ENCODE measurements at regions not wholly inside any gene's neighbourhood (a gene's known extent, or its start where the extent isn't known, plus 50 kb on each side); places are given as distances from the start of the nearest gene placed in this dataset.
"Not testable (repeated sequence)": the region's sequence is repeated elsewhere in the genome, so short reads cannot be mapped to it uniquely, and the experiment has no call there.

DNA sequence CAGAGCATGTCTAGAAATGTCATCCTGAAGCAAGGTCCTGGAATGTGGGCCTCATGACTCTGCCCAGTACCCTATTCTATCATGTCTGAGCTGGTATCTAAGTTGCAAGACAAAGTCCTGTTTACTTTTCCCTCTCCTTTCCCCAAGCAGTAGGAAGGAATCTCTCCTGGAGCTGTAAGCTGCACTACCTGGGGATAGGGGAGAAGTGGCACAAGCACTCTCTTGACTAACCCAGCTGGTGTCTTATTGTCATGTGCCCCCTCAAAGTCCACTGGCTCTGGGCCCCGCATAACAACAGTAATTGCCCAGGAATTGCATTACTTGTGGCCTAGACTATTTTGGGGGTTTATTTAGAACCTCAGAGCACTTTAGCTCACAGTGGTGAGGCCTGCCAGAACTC, 1366.3 kb upstream of the GOT2 start:
- Mint-ChIP-seq H3K4me3 (ENCODE audit: low read depth) (no peak overlapping the region), H3K9me3 (peaks cover 47% of the 10 kb centered on the region)

DNA sequence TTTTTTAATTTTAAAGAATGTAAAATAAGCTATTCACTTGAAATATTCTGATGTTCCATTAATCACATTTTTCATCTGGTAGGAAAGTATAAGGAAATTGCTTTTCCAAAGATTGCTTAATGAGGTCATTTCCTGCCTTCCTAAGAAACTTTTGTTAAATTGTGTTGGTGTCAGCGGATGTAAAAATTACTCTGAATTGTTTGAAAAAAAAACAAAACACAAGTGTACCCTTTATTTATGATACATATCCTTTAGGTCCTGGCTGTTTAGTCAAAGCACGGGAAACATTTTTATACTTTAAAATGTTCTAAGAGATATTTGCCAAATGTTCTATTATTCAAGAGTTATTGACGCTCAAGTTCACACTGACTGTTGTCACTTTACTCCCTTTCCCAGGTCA, 1357.4 kb upstream of the GOT2 start:
- Mint-ChIP-seq H3K27ac (no peak overlapping the region), H3K4me3 (ENCODE audit: low read depth) (no peak overlapping the region), H3K27me3 (ENCODE audit: low read depth) (no peaks in the 10 kb centered on the region)

More for the DNA sequence above, 1366.3 kb upstream of the GOT2 start:
- Mint-ChIP-seq H3K27me3 (ENCODE audit: low read depth) (no peaks in the 10 kb centered on the region), H3K4me1 (ENCODE audit: low read depth) (no peaks in the 10 kb centered on the region), H3K36me3 (ENCODE audit: low read depth) (no peaks in the 10 kb centered on the region), H3K27ac (no peak overlapping the region)
- intact Hi-C loops (cut with micrococcal nuclease): no loop called here
- DNase-seq (ENCODE audit: low spot score): no peak

DNA sequence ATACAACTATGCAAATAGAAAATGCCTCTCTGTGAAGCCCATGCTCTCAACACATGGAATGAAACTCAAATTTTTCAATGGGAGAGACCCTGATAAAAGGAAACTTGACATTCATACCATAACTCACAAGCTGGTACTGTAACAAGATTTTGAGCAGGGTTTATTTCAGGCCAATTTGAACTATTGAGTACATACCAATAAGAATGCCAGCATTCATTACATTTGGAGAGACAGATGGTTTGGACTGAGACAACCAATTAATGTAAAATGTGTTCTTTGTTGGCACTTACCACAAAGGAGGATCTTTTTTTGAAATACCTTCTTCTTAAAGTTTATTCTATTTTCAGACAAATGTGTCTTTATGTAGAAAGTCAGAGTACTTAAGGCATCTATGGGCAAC, 1357.0 kb upstream of the GOT2 start:
- intact Hi-C loops (cut with micrococcal nuclease): no loop called here
- Mint-ChIP-seq H3K4me1 (ENCODE audit: low read depth) (no peaks in the 10 kb centered on the region), H3K9me3 (peaks cover 31% of the 10 kb centered on the region), H3K36me3 (ENCODE audit: low read depth) (no peaks in the 10 kb centered on the region), H3K27me3 (ENCODE audit: low read depth) (no peaks in the 10 kb centered on the region), H3K4me3 (ENCODE audit: low read depth) (no peak overlapping the region), H3K27ac (no peak overlapping the region)
- no peak for DNase-seq (ENCODE audit: low spot score)

More for the DNA sequence above, 1357.4 kb upstream of the GOT2 start:
- Mint-ChIP-seq H3K36me3 (ENCODE audit: low read depth) (no peaks in the 10 kb centered on the region), H3K9me3 (peaks cover 32% of the 10 kb centered on the region), H3K4me1 (ENCODE audit: low read depth) (no peaks in the 10 kb centered on the region)
- no peak for DNase-seq (ENCODE audit: low spot score)
- intact Hi-C loops (cut with micrococcal nuclease): no loop called here

DNA sequence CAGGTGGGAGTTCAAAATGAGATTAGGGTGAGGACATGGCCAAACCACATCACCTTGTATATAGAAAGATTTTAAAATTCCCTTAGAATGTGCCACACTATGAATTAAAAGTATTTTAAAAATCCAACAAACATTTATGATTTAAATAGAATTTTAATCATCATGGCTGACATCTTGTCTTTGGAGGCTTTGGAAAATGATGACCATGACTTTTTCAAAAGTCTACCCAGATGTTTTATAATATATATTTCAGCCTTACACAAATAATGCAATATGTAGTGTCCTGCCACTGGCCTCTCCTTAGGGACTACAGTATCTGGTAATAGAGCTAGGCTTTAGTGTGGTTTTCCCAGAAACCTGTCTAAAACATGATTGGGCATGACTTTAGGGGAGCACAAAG, 1353.4 kb upstream of the GOT2 start:
- intact Hi-C loops (cut with micrococcal nuclease): no loop called here
- DNase-seq (ENCODE audit: low spot score): no peak

DNA sequence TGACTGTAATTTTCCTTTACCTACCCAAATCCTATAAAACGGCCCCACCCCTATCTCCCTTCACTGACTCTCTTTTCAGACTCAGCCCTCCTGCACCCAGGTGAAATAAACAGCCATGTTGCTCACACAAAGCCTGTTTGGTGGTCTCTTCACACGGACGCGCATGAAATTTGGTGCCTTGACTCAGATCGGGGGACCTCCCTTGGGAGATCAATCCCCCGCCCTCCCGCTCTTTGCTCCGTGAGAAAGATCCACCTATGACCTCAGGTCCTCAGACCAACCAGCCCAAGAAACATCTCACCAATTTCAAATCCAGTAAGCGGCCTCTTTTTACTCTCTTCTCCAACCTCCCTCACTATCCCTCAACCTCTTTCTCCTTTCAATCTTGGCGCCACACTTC, 1344.7 kb upstream of the GOT2 start:
- H3K4me3 Mint-ChIP-seq (ENCODE audit: low read depth); H3K4me1 Mint-ChIP-seq (ENCODE audit: low read depth); H3K27me3 Mint-ChIP-seq (ENCODE audit: low read depth); DNase-seq (ENCODE audit: low spot score); H3K36me3 Mint-ChIP-seq (ENCODE audit: low read depth); H3K27ac Mint-ChIP-seq; intact Hi-C loops (cut with micrococcal nuclease): not testable (repeated sequence)
- peaks cover 52% of the 10 kb centered on the region for H3K9me3 Mint-ChIP-seq

More for the DNA sequence above, 1353.4 kb upstream of the GOT2 start:
- Mint-ChIP-seq H3K27ac (no peak overlapping the region), H3K9me3 (peaks cover 37% of the 10 kb centered on the region), H3K4me3 (ENCODE audit: low read depth) (no peak overlapping the region), H3K36me3 (ENCODE audit: low read depth) (no peaks in the 10 kb centered on the region), H3K4me1 (ENCODE audit: low read depth) (no peaks in the 10 kb centered on the region), H3K27me3 (ENCODE audit: low read depth) (no peaks in the 10 kb centered on the region)

DNA sequence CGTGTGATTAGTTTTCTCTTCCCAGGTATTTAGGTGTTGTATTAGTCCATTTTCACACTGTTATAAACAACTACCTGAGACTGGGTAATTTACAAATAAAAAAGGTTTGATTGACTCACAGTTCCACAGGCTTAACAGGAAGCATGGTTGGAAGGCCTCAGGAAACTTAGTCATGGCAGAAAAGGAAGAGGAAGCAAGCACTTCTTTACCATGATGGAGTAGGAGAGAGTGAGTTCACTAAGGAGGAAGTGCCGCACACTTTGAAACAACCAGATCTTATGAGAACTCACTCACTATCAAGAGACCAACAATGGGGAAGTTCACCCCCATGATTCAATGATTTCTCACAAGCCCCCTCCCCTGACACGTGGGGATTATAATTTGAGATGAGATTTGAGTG, 1343.7 kb upstream of the GOT2 start:
- DNase-seq (ENCODE audit: low spot score): no peak
- Mint-ChIP-seq H3K9me3 (peaks cover 48% of the 10 kb centered on the region), H3K4me1 (ENCODE audit: low read depth) (no peaks in the 10 kb centered on the region), H3K27me3 (ENCODE audit: low read depth) (no peaks in the 10 kb centered on the region), H3K36me3 (ENCODE audit: low read depth) (no peaks in the 10 kb centered on the region), H3K27ac (no peak overlapping the region), H3K4me3 (ENCODE audit: low read depth) (no peak overlapping the region)
- intact Hi-C loops (cut with micrococcal nuclease): no loop called here

DNA sequence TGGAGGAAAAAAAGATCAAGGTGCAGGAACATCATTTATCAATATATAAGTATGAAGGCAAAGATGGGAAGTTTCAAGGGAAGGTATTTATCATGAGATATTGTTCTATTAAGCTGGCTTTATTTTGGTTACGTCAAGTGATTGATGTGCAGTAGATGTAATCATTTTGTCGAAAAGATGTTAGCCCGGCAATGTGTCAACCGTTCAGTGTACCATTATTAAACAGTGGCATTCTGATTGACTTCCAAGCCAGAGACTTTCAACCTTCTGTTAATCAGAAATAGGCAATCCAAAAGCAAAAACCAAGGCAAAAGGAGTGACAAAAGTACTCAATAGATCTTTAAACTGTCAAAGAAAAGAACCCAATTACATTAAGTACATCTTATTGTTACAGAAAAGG, 1340.3 kb upstream of the GOT2 start:
- no peaks in the 10 kb centered on the region for H3K36me3 Mint-ChIP-seq (ENCODE audit: low read depth)
- intact Hi-C loops (cut with micrococcal nuclease): no loop called here
- DNase-seq (ENCODE audit: low spot score): no peak
- H3K27me3 Mint-ChIP-seq (ENCODE audit: low read depth): no peaks in the 10 kb centered on the region
- no peaks in the 10 kb centered on the region for H3K4me1 Mint-ChIP-seq (ENCODE audit: low read depth)
- H3K9me3 Mint-ChIP-seq: peaks cover 25% of the 10 kb centered on the region
- H3K27ac Mint-ChIP-seq: no peak overlapping the region
- H3K4me3 Mint-ChIP-seq (ENCODE audit: low read depth): no peak overlapping the region

DNA sequence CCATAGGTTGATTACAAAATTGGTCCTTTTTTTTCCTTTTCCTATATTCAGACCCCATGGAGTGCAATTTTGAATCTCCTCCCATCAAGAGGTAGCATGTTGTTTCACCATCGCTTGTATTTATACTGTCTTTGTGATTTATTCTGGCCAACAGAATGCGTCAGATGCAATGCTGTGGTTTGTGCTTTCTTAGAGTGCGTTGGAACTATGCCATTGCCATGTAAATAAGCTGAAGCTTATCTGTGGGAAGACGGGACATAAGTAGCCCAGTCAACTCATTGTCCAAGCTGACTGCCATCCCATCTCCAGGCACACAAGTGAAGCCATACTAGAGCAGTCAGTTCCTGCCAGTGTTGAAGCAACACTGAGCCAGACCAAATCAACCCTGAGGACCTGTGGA, 1339.3 kb upstream of the GOT2 start:
- Mint-ChIP-seq H3K9me3 (peaks cover 26% of the 10 kb centered on the region), H3K4me1 (ENCODE audit: low read depth) (no peaks in the 10 kb centered on the region), H3K4me3 (ENCODE audit: low read depth) (no peak overlapping the region), H3K36me3 (ENCODE audit: low read depth) (no peaks in the 10 kb centered on the region), H3K27ac (no peak overlapping the region), H3K27me3 (ENCODE audit: low read depth) (no peaks in the 10 kb centered on the region)
- no peak for DNase-seq (ENCODE audit: low spot score)
- intact Hi-C loops (cut with micrococcal nuclease): no loop called here

DNA sequence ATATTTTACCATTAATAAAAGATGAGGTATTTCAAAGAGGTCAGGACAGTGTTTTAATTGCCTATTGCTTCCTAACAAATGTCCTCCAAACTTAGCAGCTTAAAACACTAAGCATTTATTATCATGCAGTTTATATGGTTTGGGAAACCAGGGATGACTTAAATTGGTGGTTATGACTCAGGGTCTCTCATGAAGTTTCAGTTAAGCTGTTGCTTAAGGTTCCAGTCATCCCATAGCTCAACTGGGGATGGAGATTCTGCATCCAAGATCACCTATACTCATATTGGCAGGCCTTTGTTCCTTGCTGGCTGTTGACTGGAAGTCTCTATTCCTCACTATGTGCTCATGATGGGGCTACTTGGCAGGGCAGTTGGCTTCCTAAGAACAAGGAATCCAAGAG, 1329.9 kb upstream of the GOT2 start:
- Mint-ChIP-seq H3K9me3 (peaks cover 28% of the 10 kb centered on the region), H3K4me3 (ENCODE audit: low read depth) (no peak overlapping the region), H3K4me1 (ENCODE audit: low read depth) (no peaks in the 10 kb centered on the region), H3K36me3 (ENCODE audit: low read depth) (no peaks in the 10 kb centered on the region), H3K27me3 (ENCODE audit: low read depth) (no peaks in the 10 kb centered on the region), H3K27ac (no peak overlapping the region)
- no peak for DNase-seq (ENCODE audit: low spot score)
- intact Hi-C loops (cut with micrococcal nuclease): no loop called here

DNA sequence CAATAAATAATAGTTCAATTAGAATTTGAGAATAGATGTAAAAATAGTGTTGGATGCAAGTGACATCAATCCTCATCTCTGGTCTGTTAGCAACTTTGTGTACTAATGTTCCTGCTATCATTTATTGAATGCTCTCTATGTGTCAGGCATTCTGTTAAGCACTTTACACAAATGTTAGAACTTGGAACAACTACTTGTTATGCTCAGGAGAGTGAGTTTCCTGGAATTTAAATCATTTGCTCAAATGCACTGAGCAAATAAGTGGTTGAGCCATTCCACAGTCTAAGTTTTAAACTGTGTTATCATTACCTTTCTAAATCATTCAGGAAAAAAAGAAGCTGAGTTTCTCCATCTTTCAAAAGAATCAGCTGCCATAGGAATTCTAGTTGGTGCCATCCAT, 1327.3 kb upstream of the GOT2 start:
- H3K27me3 Mint-ChIP-seq (ENCODE audit: low read depth): no peaks in the 10 kb centered on the region
- no peak for DNase-seq (ENCODE audit: low spot score)
- no peaks in the 10 kb centered on the region for H3K36me3 Mint-ChIP-seq (ENCODE audit: low read depth)
- H3K4me1 Mint-ChIP-seq (ENCODE audit: low read depth): no peaks in the 10 kb centered on the region
- H3K4me3 Mint-ChIP-seq (ENCODE audit: low read depth): no peak overlapping the region
- peaks cover 36% of the 10 kb centered on the region for H3K9me3 Mint-ChIP-seq
- intact Hi-C loops (cut with micrococcal nuclease): no loop called here
- H3K27ac Mint-ChIP-seq: no peak overlapping the region

DNA sequence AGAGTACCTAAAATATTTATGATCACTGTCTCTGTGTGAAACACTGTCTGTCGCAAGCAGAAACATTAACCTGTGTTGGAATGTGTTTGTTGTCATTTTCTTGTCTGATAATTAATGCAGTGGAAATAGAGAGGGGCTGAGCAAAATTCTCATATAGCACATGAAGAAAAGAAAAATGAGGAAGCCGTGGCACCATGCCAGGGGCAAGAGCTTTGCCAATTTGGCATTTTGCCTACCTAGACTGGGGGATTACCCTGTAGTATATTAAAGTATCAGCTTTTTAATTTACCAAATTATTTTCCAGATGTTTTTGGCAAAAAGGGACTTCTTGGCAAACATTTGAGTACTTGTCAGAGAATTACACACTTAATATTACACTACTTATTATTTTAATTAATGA, 1326.6 kb upstream of the GOT2 start:
- H3K36me3 Mint-ChIP-seq (ENCODE audit: low read depth): no peaks in the 10 kb centered on the region
- H3K4me1 Mint-ChIP-seq (ENCODE audit: low read depth): no peaks in the 10 kb centered on the region
- no peaks in the 10 kb centered on the region for H3K27me3 Mint-ChIP-seq (ENCODE audit: low read depth)
- H3K27ac Mint-ChIP-seq: no peak overlapping the region
- intact Hi-C loops (cut with micrococcal nuclease): no loop called here
- DNase-seq (ENCODE audit: low spot score): no peak
- H3K4me3 Mint-ChIP-seq (ENCODE audit: low read depth): no peak overlapping the region
- H3K9me3 Mint-ChIP-seq: peaks cover 37% of the 10 kb centered on the region

DNA sequence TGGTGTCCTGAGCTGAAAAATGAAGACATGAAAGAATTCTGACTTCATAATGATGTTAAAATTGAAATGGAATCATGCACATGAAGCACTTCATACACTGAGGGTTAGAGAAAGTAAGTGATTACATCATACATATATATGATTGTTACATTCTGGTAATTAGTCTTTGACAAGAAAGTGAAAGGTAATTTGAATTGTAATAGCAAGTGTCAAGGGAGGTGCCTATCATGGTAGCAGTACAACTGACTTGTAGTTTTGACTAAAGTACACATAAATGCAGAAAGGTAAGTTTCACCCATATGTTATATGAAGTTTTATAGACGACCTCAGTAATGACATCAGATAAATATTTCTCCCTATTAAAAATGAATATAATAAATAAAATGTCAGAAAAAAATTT, 1325.0 kb upstream of the GOT2 start:
- no peaks in the 10 kb centered on the region for H3K27me3 Mint-ChIP-seq (ENCODE audit: low read depth)
- H3K27ac Mint-ChIP-seq: no peak overlapping the region
- H3K4me1 Mint-ChIP-seq (ENCODE audit: low read depth): no peaks in the 10 kb centered on the region
- DNase-seq (ENCODE audit: low spot score): no peak
- no peak overlapping the region for H3K4me3 Mint-ChIP-seq (ENCODE audit: low read depth)
- no peaks in the 10 kb centered on the region for H3K36me3 Mint-ChIP-seq (ENCODE audit: low read depth)
- intact Hi-C loops (cut with micrococcal nuclease): no loop called here
- H3K9me3 Mint-ChIP-seq: peaks cover 33% of the 10 kb centered on the region

DNA sequence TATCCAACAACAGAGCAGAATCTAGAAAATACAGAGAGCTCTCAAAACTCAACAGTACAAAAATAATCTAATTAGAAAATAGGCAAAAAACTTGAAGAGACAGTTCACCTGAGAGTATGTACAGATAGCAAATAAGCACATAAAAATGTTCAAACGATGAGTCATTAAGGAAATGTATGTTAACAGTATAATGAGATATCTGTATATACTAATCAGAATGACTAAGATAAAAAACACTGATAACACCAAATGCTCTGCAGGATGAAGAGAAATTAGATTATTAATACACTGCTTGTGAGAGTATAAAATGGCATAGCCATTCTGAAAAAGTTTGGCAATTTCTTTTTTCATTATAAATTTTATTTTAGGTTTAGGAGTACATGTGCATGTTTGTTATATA, 1307.6 kb upstream of the GOT2 start:
- Mint-ChIP-seq H3K4me1 (ENCODE audit: low read depth) (no peaks in the 10 kb centered on the region), H3K27me3 (ENCODE audit: low read depth) (no peaks in the 10 kb centered on the region), H3K36me3 (ENCODE audit: low read depth) (no peaks in the 10 kb centered on the region), H3K27ac (no peak overlapping the region), H3K9me3 (peaks cover 25% of the 10 kb centered on the region), H3K4me3 (ENCODE audit: low read depth) (no peak overlapping the region)
- DNase-seq (ENCODE audit: low spot score): no peak
- intact Hi-C loops (cut with micrococcal nuclease): no loop called here

DNA sequence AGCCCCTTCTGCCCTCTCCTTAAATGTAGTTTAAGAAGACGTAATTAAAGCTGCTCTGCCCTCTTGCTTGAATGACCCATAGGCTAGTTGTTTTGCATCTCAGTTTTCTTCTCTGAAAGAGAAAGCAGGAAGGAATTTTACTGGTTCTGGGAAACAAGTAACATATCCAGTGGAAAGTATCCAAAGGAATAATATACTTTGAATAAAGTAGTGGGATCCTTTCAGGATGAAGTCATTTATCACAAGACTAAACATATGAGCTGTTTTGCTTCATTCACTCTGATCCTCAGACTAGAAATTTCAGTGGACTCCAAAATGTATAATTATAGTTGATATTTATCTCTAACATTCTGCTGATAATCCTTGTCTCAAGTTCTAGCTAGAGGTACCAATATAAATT, 1297.6 kb upstream of the GOT2 start:
- no peaks in the 10 kb centered on the region for H3K4me1 Mint-ChIP-seq (ENCODE audit: low read depth)
- no peak overlapping the region for H3K27ac Mint-ChIP-seq
- no peak for DNase-seq (ENCODE audit: low spot score)
- intact Hi-C loops (cut with micrococcal nuclease): no loop called here
- H3K4me3 Mint-ChIP-seq (ENCODE audit: low read depth): no peak overlapping the region
- no peaks in the 10 kb centered on the region for H3K27me3 Mint-ChIP-seq (ENCODE audit: low read depth)
- no peaks in the 10 kb centered on the region for H3K36me3 Mint-ChIP-seq (ENCODE audit: low read depth)
- peaks cover 35% of the 10 kb centered on the region for H3K9me3 Mint-ChIP-seq
